ENCODE measurements at regions not wholly inside any gene's neighbourhood (a gene's known extent, or its start where the extent isn't known, plus 50 kb on each side); places are given as distances from the start of the nearest gene placed in this dataset.

DNA sequence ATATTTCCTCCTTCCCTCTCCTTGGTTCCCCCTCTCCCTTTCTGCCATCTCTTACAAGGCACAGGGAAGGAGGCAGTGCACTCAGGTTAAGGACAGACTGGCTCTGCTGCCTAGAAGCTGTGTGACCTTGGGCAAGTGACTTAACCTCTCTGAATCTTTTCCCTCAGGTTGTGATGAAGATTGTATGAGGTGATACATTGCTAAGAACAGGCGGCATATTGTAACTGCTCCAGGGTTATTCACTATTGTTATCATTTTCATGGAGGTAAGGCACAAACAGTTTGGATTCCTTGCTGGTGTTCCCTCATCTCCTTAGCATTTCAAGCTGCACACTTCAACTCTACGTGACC, 126.6 kb upstream of the CXCR4 start:
- no peak for TF ChIP-seq CTCF (IDR thresholded peaks at IDR 0.05; ENCODE audit: low read length)
- TF ChIP-seq EZH2 (IDR thresholded peaks at IDR 0.05; ENCODE audit: borderline replicate concordance, low read length): no peak
